Thyroid gland (tissue), 4 donors: ENCODE measurements at regions not wholly inside any gene's neighbourhood (a gene's known extent, or its start where the extent isn't known, plus 50 kb on each side); places are given as distances from the start of the nearest gene placed in this dataset.

Experiments
- POLR2A ChIP-seq, 2 donors: fragments of 450-650 bp; IDR thresholded peaks; one replicate each; pipeline ENCODE4 v1.6.1; 2017; ENCODE audit warnings: antibody characterized with exemption in 2 of 2, mild to moderate bottlenecking in 2 of 2, moderate library complexity in 1 of 2
- TF ChIP-seq, protein P1 (sequence below), 6 experiments: fragments of 200-600 bp in 3 of 6; fragments of 450-650 bp in 3 of 6; sonication (generic) in 3 of 6; IDR thresholded peaks; one replicate each; pipeline ENCODE4 v1.5.1; 2016 to 2019; ENCODE audit warnings: antibody characterized with exemption in 6 of 6, mild to moderate bottlenecking in 2 of 6, inconsistent platforms in 1 of 6, moderate library complexity in 1 of 6

DNA sequence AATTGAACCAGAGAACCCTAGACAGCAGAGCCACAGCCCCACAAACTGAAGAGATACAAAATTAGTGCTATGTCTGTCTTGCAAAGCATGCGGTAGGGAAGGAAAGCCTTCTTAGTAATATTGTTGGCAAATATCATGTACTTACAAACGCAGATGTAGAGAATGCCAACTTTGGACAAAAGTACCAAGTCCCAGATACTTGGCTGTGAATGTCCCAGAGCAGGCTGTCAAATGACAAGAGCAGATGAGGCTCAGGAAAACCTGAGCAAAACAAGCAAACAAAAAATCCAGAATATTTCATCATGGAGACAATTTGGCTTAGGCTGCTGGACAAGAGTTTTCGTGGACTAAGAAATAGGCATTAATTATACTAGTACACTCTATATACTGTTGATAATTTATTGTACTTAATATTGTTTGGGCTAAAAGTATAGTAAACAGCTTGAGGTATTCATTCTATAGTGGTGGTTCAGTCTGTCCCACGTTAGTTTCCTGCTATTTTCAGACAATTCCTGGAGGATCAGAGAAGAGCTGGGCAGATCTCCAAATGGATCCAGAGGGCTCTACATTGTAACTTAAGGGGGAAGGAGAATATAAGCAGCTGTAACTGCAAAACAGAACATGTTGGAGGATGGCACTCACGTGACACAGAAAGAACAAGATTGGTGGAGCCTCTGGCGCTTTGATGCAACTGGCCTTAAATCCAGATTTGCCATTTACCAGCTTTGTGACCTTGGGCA, 329.8 kb downstream of the ATP23 start:
- TF ChIP-seq, protein P1, sequence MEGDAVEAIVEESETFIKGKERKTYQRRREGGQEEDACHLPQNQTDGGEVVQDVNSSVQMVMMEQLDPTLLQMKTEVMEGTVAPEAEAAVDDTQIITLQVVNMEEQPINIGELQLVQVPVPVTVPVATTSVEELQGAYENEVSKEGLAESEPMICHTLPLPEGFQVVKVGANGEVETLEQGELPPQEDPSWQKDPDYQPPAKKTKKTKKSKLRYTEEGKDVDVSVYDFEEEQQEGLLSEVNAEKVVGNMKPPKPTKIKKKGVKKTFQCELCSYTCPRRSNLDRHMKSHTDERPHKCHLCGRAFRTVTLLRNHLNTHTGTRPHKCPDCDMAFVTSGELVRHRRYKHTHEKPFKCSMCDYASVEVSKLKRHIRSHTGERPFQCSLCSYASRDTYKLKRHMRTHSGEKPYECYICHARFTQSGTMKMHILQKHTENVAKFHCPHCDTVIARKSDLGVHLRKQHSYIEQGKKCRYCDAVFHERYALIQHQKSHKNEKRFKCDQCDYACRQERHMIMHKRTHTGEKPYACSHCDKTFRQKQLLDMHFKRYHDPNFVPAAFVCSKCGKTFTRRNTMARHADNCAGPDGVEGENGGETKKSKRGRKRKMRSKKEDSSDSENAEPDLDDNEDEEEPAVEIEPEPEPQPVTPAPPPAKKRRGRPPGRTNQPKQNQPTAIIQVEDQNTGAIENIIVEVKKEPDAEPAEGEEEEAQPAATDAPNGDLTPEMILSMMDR (IDR thresholded peaks at IDR 0.05), result no peak
- TF ChIP-seq POLR2A (IDR thresholded peaks at IDR 0.05), result no peak
